Ectodermal cell (in vitro differentiated cells): ENCODE measurements at regions not wholly inside any gene's neighbourhood (a gene's known extent, or its start where the extent isn't known, plus 50 kb on each side); places are given as distances from the start of the nearest gene placed in this dataset.

Experiments
- H3K27ac ChIP-seq: 2 replicates; pipeline ENCODE4 v1.7.0; 2013; ENCODE audit warnings: mild to moderate bottlenecking, low read depth, low read length; ENCODE audit not compliant: insufficient read depth, poor library complexity, severe bottlenecking
- H3K27me3 ChIP-seq: 2 replicates; pipeline ENCODE4 v1.7.0; 2013; ENCODE audit warnings: mild to moderate bottlenecking, low read length; ENCODE audit not compliant: insufficient read depth, control insufficient read depth, poor library complexity, severe bottlenecking
- H3K36me3 ChIP-seq: one replicate; pipeline ENCODE4 v1.7.0; 2013; ENCODE audit warnings: low read length; ENCODE audit not compliant: control insufficient read depth, insufficient read depth
- H3K4me1 ChIP-seq: one replicate; pipeline ENCODE4 v1.7.0; 2013; ENCODE audit warnings: low read length; ENCODE audit not compliant: control insufficient read depth, insufficient read depth
- H3K4me3 ChIP-seq: 2 replicates; pipeline ENCODE4 v1.7.0; 2013; ENCODE audit warnings: low read depth, low read length, control low read depth; ENCODE audit not compliant: insufficient read depth
- H3K9me3 ChIP-seq: 2 replicates; pipeline ENCODE4 v1.7.0; 2013; ENCODE audit warnings: mild to moderate bottlenecking, low read length, moderate library complexity; ENCODE audit not compliant: control insufficient read depth
- WGBS, 2 experiments: methylation state at CpG; one replicate each; pipeline ENCODE4 v1.1.7; 2013; ENCODE audit warnings: missing lambda C conversion rate in 2 of 2; 5-methylcytosine and 5-hydroxymethylcytosine counted together

DNA sequence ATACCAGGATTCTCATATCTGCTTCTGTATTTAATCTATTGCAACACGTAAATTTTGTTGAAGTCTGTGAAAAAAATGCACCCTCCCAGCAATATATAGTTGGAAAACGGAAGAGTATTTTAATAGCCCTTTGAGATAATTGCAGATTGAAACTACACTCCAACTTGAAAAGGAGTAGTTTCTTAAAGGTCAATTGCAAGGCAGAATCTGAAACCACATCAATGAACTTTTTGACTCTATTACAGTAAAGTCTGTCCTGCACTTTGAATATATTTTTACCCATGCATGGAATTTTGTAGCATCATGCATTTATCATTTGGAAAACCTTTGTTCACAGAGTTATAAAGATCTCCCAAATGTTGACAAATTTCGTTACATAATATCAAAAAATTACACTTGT, 311.6 kb upstream of the NREP start:
- no peak overlapping the region for H3K4me3 ChIP-seq
- no peaks in the 10 kb centered on the region for H3K27me3 ChIP-seq
- WGBS, 2 experiments: 85 to 92% methylated on average over 1 to 3 of the region's 3 CpGs
- H3K9me3 ChIP-seq: no peaks in the 10 kb centered on the region
- no peaks in the 10 kb centered on the region for H3K4me1 ChIP-seq
- no peak overlapping the region for H3K27ac ChIP-seq
- H3K36me3 ChIP-seq: no peaks in the 10 kb centered on the region

- Histone ChIP-seq H3K36me3 (no peaks in the 10 kb centered on the region), H3K4me1 (no peaks in the 10 kb centered on the region), H3K27me3 (no peaks in the 10 kb centered on the region), H3K27ac (no peak overlapping the region), H3K4me3 (no peak overlapping the region), H3K9me3 (no peaks in the 10 kb centered on the region)
Observed at GRCh38 chr5:112065781-112066180, 308.8 kb upstream of the NREP start.

DNA sequence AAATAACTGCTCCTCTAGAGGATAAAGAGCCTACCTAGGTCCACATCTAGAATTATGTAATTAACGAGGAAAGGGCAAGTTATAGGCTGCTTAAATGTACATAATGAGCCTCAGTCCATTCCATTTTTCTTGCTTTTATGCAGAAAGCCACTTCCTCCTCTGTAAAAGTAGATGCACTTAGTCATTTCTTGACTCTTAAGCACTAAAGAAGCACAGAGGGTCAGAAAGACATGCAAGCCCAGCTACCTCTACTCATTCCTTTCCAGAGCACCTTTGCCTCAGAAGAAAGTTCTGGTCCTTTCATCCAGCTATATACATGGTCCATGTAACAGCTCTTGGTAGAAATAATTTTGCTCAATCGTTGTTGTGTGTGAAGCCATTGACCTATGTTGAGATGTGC, 308.0 kb upstream of the NREP start:
- Histone ChIP-seq H3K27ac (no peak overlapping the region), H3K9me3 (no peaks in the 10 kb centered on the region), H3K4me1 (no peaks in the 10 kb centered on the region), H3K27me3 (no peaks in the 10 kb centered on the region), H3K4me3 (no peak overlapping the region), H3K36me3 (no peaks in the 10 kb centered on the region)
- 90 to 95% methylated on average over 2 of the region's 2 CpGs for WGBS, 2 experiments

DNA sequence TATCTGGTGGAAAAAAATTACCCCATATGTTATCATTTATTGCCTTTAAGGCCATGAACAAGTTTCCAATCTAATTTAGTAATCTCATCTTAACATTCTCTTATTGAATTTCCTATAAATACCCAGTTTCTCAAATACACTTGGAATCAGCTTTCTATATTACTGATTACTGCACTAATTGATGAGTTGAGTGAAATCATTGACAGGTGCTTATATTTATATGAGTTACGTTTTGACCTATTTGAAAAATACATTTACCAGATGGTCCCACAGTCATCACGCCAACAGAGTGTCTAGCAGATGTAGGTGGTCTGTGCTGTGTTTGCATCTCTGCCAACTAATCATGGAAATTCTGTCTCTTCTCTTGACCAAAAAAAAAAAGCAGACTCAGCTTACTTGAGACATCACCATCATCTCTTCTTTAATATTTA, 307.3 kb upstream of the NREP start:
- Histone ChIP-seq H3K27ac (no peak overlapping the region), H3K4me3 (no peak overlapping the region), H3K36me3 (no peaks in the 10 kb centered on the region), H3K27me3 (no peaks in the 10 kb centered on the region), H3K9me3 (no peaks in the 10 kb centered on the region), H3K4me1 (no peaks in the 10 kb centered on the region)
- WGBS, 2 experiments: 89 to 96% methylated on average over 2 of the region's 2 CpGs

- WGBS, 2 experiments: 94 to 100% methylated on average over 1 of the region's 1 CpG
- H3K4me1 ChIP-seq: no peaks in the 10 kb centered on the region
- no peaks in the 10 kb centered on the region for H3K36me3 ChIP-seq
Observed at GRCh38 chr5:112063856-112064255, 306.9 kb upstream of the NREP start.

DNA sequence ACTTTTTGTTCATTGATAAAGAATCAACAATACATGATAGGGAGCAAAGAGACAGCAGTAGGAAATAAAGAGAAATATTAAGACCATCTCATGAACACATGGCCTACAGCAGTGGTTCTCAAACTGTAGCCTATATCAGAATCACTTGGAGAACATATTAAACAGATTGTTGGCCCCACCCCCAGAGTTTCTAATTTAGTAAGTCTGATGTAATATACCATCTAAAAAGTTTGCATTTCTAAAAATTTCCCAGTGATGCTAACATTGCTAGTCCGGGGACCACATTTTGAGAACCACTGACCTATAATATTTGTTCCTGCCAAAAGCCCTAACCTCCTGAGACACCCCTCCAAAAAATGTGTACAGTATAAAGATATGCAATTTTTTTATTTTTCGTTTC, 306.2 kb upstream of the NREP start:
- no peaks in the 10 kb centered on the region for H3K9me3 ChIP-seq
- WGBS, 2 experiments: 100% methylated on average over 2 of the region's 2 CpGs; no CpG with 5 or more reads in 1 of the 2 experiments

More at GRCh38 chr5:112063856-112064255, 306.9 kb upstream of the NREP start:
- no peaks in the 10 kb centered on the region for H3K27me3 ChIP-seq
- H3K9me3 ChIP-seq: no peaks in the 10 kb centered on the region
- H3K4me3 ChIP-seq: no peak overlapping the region
- no peak overlapping the region for H3K27ac ChIP-seq

DNA sequence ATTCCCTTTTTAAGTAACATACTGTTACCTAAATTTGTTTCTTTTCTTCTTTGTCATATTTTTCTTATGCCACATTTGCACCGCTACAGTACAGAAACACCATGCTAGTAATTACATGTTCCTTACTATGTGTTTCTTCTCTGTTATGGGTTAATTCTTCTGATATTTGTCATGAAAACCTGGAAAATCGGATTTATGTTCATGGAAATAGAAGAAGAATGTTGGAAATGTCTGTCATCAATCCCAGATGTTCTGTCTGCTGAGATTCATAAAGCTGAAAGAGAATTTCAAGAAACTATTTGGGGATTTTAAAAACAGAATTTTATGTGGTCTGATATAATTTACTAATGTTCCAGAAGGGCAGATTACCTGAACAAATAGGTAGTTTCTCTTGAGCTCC, 305.2 kb upstream of the NREP start:
- 88 to 95% methylated on average over 1 to 2 of the region's 2 CpGs for WGBS, 2 experiments
- Histone ChIP-seq H3K9me3 (no peaks in the 10 kb centered on the region), H3K36me3 (no peaks in the 10 kb centered on the region), H3K27ac (no peak overlapping the region), H3K4me1 (no peaks in the 10 kb centered on the region), H3K27me3 (no peaks in the 10 kb centered on the region), H3K4me3 (no peak overlapping the region)

More for the DNA sequence above, 306.2 kb upstream of the NREP start:
- Histone ChIP-seq H3K4me3 (no peak overlapping the region), H3K36me3 (no peaks in the 10 kb centered on the region), H3K4me1 (no peaks in the 10 kb centered on the region), H3K27me3 (no peaks in the 10 kb centered on the region), H3K27ac (no peak overlapping the region)

DNA sequence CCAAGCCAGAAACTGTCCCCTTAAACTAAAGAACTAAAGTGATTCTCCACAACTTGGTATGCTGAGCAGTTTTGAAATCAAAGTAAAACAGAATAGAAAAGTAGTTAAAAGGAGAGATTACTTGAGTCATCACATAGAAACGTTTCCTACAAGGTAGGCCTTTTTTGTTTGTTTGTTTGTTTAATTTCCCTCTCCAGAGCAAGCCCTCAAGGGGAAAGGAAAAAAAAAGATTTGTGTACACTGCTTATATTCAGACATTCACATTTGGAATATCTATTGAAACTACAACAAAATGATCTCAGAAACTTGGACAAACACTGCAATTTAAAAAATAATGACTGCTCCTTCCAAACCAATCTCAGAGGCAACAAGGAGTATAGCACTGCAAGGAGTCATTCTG, 304.7 kb upstream of the NREP start:
- no peaks in the 10 kb centered on the region for H3K36me3 ChIP-seq
- H3K4me3 ChIP-seq: no peak overlapping the region
- 83 to 100% methylated on average over 1 of the region's 1 CpG for WGBS, 2 experiments
- no peaks in the 10 kb centered on the region for H3K9me3 ChIP-seq
- H3K27me3 ChIP-seq: no peaks in the 10 kb centered on the region
- no peak overlapping the region for H3K27ac ChIP-seq
- H3K4me1 ChIP-seq: no peaks in the 10 kb centered on the region

- Histone ChIP-seq H3K9me3 (no peaks in the 10 kb centered on the region), H3K4me1 (no peaks in the 10 kb centered on the region), H3K4me3 (no peak overlapping the region), H3K27ac (no peak overlapping the region), H3K27me3 (no peaks in the 10 kb centered on the region), H3K36me3 (no peaks in the 10 kb centered on the region)
- 93 to 97% methylated on average over 2 to 3 of the region's 3 CpGs for WGBS, 2 experiments
Observed at GRCh38 chr5:112059579-112060135, 302.7 kb upstream of the NREP start.

DNA sequence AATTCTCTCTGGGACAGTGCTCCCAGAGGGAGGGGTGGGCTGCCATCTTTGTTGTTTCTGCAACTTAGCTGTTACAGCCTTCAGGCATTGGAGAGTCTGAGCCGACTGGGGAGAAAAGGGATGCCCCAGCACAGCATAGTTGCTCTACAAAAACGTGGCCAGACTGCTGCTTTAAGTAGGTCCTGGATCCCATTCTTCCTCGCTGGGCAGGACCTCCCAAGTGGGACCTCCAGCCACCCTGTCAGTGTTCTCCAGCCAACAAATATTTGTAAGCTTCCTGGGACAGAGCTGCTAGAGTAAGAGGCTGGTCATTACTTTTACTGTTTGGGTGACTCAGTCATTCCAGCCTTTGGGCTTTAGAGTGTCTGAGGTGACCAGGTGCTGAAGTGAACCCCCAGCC, 292.7 kb upstream of the NREP start:
- no peaks in the 10 kb centered on the region for H3K27me3 ChIP-seq
- H3K4me3 ChIP-seq: no peak overlapping the region
- WGBS, 2 experiments: 86 to 88% methylated on average over 3 of the region's 3 CpGs
- H3K36me3 ChIP-seq: no peaks in the 10 kb centered on the region
- no peaks in the 10 kb centered on the region for H3K9me3 ChIP-seq
- H3K4me1 ChIP-seq: no peaks in the 10 kb centered on the region
- no peak overlapping the region for H3K27ac ChIP-seq

- no peak overlapping the region for H3K4me3 ChIP-seq
- WGBS, 2 experiments: 87 to 95% methylated on average over 5 of the region's 5 CpGs
- no peaks in the 10 kb centered on the region for H3K4me1 ChIP-seq
- H3K27me3 ChIP-seq: no peaks in the 10 kb centered on the region
- no peaks in the 10 kb centered on the region for H3K36me3 ChIP-seq
- H3K9me3 ChIP-seq: no peaks in the 10 kb centered on the region
- no peak overlapping the region for H3K27ac ChIP-seq
Observed at GRCh38 chr5:112036206-112036605, 279.2 kb upstream of the NREP start.
